Amygdala (tissue), 56 donors: ENCODE measurements at regions not wholly inside any gene's neighbourhood (a gene's known extent, or its start where the extent isn't known, plus 50 kb on each side); places are given as distances from the start of the nearest gene placed in this dataset.
"Not testable (repeated sequence)": the region's sequence is repeated elsewhere in the genome, so short reads cannot be mapped to it uniquely, and the experiment has no call there.

ENCODE experiments used
- DNase-seq, 56 donors: peaks; one replicate each; lab custom pipeline; 2025; lab: John Stamatoyannopoulos, UW

DNA sequence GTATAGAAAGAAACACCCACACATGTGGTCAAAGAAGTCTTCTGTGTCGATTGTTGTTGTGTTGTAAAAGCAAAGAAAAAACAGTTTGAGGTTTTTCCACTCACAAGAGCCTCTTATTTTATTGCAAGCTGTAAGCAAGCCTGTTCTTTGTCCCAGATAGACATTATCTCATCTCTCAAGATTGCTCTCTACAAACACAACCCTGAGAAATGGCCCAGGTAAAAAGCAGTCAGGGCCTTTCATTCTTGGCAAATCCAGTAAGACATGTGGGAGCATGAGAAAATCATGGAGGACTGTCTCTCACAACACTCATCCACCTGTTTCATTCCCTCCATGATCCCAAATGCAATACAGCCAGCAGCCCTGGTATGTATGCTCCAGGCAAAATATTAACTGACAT is 286.6 kb upstream of the POU5F2 start:
- DNase-seq: no peak

DNA sequence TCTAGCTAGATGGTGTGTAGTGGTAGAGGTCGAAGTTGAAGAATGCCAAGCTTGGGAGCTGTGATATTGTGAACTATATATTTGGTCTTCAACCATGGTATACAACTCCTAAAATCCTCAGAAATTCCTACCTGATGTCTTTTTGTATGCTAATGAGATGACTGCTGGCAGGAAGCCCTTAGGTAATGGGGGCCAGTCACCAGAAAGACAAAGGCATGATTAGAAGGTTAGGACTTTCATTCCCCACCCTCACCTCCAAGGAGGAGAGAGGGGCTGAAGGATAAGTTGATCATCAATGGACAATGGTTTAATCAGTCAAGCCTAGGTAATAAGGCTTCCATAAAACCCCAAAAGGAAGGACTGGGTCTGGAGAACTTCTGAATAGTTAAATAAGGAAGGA is 285.7 kb upstream of the POU5F2 start:
- DNase-seq: no peak

DNA sequence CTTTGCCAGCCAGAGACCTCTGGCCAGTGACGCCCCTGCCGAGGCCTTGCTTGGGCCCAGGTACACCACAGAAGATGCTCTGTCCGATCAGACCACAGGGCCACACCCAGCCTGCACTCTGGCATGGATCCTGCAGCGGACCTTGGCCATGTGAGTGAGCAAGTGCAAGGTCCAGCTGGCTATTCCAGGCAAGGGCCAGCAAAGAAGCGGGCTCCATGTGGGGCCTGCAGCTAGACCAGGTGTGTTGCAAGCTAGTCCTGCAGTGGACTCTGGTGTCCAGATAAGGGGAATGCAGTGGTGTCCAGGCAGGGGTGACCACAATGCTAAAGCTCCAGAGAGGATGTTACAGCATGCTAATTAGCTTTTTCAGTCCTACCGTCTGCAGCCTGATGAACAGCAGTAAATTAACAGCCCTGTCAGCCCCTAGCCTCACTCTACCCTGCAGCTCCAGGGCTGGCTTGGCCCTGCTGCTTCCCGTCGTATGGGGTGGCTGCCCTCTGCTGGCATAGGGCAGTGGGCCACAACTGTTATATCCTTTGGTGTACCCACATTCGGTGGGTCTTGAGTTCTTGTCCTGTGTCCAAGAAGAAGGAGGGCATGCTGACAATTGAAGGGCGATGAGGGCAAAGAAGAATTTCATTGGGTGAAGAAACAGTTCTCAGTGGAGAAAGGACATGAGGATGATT is 284.5 kb upstream of the POU5F2 start:
- no peak for DNase-seq

GRCh38 chr5:94024620-94025019 is 283.2 kb upstream of the POU5F2 start:
- no peak for DNase-seq

- DNase-seq: no peak
These were observed 282.7 kb upstream of the POU5F2 start for GRCh38 chr5:94024101-94024500.

GRCh38 chr5:94021246-94021645 is 279.8 kb upstream of the POU5F2 start:
- DNase-seq: peak in 1 of 56 donors; percentile 4

DNA sequence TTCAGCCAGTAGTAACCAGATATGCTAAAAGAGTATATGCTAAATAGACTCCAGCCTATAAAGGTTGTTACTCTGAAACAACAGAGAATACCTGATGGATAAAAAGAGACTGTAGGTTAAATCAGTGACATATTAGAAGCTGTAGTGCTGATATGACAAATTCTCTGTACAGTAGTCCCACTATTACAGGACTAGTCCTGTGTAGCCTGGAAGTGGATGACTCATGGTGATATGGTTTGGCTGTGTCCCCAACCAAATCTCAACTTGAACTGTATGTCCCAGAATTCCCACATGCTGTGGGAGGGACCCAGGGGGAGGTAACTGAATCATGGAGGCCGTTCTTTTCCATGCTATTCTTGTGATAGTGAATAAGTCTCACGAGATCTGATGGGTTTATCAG is 276.2 kb upstream of the POU5F2 start:
- DNase-seq: no peak

DNA sequence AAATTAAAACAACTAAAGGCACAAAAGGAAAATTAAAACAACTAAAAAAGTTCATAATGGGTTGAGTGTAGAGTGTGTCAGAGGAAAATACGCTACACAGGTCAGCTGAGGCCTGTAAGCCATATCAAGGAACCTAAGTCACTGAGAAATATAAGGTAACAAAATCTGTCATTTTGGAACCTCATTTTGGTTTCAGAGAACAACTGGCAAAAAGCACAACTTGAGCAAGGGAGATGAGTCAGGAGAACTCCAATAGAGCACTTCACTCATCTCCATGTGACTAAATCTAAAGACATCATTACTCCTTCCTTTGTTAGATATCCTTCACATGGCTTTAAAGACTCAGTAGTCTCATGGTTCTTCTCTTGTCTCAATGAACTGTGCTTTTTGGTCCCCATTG is 269.4 kb upstream of the POU5F2 start:
- no peak for DNase-seq

- DNase-seq: no peak
These were observed 267.8 kb upstream of the POU5F2 start for GRCh38 chr5:94009161-94009560.

GRCh38 chr5:93998951-93999455 is 257.6 kb upstream of the POU5F2 start:
- DNase-seq: no peak

GRCh38 chr5:93997562-93997961 is 256.2 kb upstream of the POU5F2 start:
- DNase-seq: no peak

- DNase-seq: no peak
These were observed 253.8 kb upstream of the POU5F2 start for GRCh38 chr5:93995126-93995621.

DNA sequence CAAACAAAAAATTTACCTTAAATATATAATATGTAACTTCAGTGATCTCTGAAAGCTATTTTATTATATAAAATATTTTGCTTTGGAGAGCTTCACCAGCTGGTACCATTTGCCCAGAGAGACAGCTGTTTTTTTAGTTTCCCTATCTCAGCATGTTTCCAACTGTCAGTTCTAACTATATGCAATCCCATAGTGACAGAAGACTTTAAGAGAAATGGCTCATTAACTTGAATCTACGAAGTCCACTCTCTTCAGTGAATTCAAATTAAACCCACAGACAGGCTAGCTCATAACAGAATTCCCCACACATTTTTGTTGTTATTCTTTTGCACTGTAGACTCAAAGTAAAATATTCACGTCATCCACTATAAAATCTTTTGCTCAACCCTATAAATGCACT is 251.8 kb upstream of the POU5F2 start:
- no peak for DNase-seq

GRCh38 chr5:93990504-93991070 is 249.2 kb upstream of the POU5F2 start:
- no peak for DNase-seq

- DNase-seq: not testable (repeated sequence)
These were observed 244.7 kb upstream of the POU5F2 start for GRCh38 chr5:93985940-93986570.

- no peak for DNase-seq
These were observed 236.8 kb upstream of the POU5F2 start for GRCh38 chr5:93978222-93978621.

DNA sequence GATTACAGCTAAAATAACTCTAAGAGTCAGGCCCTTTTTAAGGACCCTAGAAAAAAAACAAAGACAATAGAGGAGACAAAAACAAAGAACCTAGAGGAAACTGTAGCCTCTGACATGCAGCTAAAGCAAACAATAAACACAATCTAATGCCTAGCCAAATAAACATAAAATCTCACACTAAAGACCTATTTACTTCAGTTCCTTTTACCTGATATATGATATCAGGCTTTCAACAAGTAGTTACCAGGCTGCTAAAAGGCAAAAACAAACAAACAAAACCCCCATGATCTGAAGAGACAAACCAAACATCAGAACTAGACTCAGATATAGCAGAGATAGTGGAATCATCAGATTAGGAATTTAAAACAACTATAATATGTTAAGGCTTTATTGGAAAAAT is 226.5 kb upstream of the POU5F2 start:
- no peak for DNase-seq

- DNase-seq: no peak
These were observed 223.0 kb upstream of the POU5F2 start for GRCh38 chr5:93964421-93964820.

DNA sequence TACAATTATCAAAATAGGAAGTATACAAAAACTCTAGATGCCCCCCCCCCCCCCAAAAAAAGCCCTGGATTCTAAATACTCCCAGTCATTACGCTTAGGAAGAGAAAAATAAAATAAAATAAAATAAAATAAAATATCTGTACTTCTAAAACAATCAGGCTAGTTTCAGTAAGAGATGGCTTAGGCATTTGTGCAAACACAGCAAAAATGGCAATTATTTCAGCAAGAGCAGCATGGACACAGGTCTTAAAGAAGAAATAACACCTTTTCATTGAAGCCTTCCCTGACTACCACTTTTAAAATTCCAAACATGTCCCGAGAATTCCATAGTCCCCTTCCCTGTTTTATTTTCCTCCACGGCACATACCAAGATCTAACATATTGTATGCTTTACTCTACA is 218.6 kb upstream of the POU5F2 start:
- DNase-seq: no peak

- DNase-seq: no peak
These were observed 214.6 kb upstream of the POU5F2 start for GRCh38 chr5:93956006-93956405.

- DNase-seq: no peak
These were observed 213.1 kb upstream of the POU5F2 start for GRCh38 chr5:93954421-93955069.
